ENCODE measurements at regions not wholly inside any gene's neighbourhood (a gene's known extent, or its start where the extent isn't known, plus 50 kb on each side); places are given as distances from the start of the nearest gene placed in this dataset.

DNA sequence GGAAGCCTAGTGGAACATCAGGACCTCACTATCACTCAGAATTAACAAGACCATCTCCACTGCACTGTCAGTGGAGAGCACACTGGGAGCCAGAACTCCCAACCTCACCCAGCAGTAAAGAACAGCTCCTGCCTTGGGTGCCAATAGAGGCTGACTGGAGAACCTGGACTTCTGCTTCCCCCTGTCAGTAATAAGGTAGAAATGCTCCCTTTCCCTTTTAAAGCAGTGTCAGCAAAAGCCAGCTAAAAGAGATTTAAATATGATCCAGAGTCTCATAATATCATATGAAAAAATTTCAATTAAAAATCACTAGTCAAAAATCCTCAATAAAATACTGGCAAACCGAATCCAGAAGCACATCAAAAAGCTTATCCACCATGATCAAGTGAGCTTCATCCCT, 82.8 kb downstream of the SPATA19 start (continued):
- TF ChIP-seq, protein P1, sequence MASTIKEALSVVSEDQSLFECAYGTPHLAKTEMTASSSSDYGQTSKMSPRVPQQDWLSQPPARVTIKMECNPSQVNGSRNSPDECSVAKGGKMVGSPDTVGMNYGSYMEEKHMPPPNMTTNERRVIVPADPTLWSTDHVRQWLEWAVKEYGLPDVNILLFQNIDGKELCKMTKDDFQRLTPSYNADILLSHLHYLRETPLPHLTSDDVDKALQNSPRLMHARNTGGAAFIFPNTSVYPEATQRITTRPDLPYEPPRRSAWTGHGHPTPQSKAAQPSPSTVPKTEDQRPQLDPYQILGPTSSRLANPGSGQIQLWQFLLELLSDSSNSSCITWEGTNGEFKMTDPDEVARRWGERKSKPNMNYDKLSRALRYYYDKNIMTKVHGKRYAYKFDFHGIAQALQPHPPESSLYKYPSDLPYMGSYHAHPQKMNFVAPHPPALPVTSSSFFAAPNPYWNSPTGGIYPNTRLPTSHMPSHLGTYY (CRISPR knock-in tag; IDR thresholded peaks at IDR 0.05): no peak
- TF ChIP-seq ZNF232 (CRISPR knock-in tag; IDR thresholded peaks at IDR 0.05): no peak

DNA sequence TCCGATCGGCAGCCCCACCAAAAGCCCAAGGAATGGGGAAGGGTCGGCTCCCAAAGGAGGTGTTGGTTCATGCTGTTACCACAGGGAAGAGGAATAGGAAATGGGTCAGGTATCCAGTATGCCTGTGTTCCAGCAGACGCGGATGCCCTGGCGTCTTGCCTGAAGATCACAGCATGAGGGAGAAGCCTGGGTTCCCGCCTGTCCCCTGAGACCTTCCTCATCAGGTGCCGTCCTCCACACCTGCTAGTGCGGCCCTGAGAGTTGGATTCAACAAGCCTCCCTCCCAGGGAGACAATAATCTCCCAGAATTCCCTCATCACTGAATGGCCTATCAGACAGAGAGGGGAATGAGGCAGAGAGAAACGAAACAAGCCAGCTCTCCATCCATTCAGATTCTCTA, 92.2 kb downstream of the SPATA19 start:
- ChIA-PET POLR2A (no interaction called here), CTCF (interaction anchor here (1.6 kb wide), 1 partner anchor 68 kb away, joined by 4 read pairs; no protein-coding TSS in a partner anchor)
- TF ChIP-seq, protein P2, sequence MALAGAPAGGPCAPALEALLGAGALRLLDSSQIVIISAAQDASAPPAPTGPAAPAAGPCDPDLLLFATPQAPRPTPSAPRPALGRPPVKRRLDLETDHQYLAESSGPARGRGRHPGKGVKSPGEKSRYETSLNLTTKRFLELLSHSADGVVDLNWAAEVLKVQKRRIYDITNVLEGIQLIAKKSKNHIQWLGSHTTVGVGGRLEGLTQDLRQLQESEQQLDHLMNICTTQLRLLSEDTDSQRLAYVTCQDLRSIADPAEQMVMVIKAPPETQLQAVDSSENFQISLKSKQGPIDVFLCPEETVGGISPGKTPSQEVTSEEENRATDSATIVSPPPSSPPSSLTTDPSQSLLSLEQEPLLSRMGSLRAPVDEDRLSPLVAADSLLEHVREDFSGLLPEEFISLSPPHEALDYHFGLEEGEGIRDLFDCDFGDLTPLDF (CRISPR knock-in tag; IDR thresholded peaks at IDR 0.05): no peak
- TF ChIP-seq, protein P3, sequence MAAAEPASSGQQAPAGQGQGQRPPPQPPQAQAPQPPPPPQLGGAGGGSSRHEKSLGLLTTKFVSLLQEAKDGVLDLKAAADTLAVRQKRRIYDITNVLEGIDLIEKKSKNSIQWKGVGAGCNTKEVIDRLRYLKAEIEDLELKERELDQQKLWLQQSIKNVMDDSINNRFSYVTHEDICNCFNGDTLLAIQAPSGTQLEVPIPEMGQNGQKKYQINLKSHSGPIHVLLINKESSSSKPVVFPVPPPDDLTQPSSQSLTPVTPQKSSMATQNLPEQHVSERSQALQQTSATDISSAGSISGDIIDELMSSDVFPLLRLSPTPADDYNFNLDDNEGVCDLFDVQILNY (CRISPR knock-in tag; IDR thresholded peaks at IDR 0.05): no peak
- TF ChIP-seq GRHL2 (CRISPR knock-in tag; IDR thresholded peaks at IDR 0.05; ENCODE audit: insufficient replicate concordance, severe bottlenecking): no peak
- TF ChIP-seq, protein P4, sequence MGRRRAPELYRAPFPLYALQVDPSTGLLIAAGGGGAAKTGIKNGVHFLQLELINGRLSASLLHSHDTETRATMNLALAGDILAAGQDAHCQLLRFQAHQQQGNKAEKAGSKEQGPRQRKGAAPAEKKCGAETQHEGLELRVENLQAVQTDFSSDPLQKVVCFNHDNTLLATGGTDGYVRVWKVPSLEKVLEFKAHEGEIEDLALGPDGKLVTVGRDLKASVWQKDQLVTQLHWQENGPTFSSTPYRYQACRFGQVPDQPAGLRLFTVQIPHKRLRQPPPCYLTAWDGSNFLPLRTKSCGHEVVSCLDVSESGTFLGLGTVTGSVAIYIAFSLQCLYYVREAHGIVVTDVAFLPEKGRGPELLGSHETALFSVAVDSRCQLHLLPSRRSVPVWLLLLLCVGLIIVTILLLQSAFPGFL (CRISPR knock-in tag; IDR thresholded peaks at IDR 0.05; ENCODE audit: borderline replicate concordance): no peak
- TF ChIP-seq JAZF1 (CRISPR knock-in tag; IDR thresholded peaks at IDR 0.05): no peak
- TF ChIP-seq ATF1 (CRISPR knock-in tag; IDR thresholded peaks at IDR 0.05): no peak
- Mint-ChIP-seq H3K27ac (no peak overlapping the region), H3K4me1 (peaks cover 24% of the 10 kb centered on the region), H3K4me3 (no peak overlapping the region), H3K27me3 (ENCODE audit: low read depth) (no peaks in the 10 kb centered on the region), H3K36me3 (no peaks in the 10 kb centered on the region), H3K9me3 (peaks cover 10% of the 10 kb centered on the region)
- ATAC-seq: no peak; the same call in none of the 2 replicates
- DNase-seq (ENCODE audit: low spot score): no peak

DNA sequence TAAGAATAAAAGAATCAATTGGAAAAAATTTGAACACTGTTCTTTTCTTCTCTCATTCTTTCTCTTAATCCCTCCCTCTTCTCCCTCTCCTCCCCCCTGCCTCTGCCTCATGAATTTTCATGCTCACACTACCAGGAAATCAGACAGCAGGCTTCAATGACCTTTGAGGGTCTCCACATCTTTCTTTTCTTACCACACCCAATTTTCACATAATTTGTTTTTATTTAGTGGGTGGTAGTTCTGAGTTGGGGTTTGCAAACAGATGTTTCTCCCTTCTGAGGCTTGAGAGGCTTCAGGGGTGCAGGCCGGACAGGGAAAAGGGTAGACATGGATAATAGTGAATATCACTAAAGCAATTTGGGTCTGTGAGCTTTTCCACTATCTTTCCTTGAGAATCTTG, 95.5 kb downstream of the SPATA19 start:
- no peak for ATAC-seq
- Mint-ChIP-seq H3K27ac (peak overlapping the region; percentile 59; the same call in 1 of the 2 replicates), H3K27me3 (ENCODE audit: low read depth) (peaks cover 1% of the 10 kb centered on the region)

More for the DNA sequence above, 95.5 kb downstream of the SPATA19 start:
- H3K9me3 Mint-ChIP-seq: peaks cover 13% of the 10 kb centered on the region
- peaks cover 36% of the 10 kb centered on the region for H3K4me1 Mint-ChIP-seq
- H3K4me3 Mint-ChIP-seq: no peak overlapping the region
- DNase-seq (ENCODE audit: low spot score): no peak
- ChIA-PET CTCF (interaction anchor here (0.7 to 2.1 kb wide), 2 partner anchors 72 to 174 kb away, joined by 3 to 8 read pairs; no protein-coding TSS in a partner anchor), POLR2A (no interaction called here)
- no peaks in the 10 kb centered on the region for H3K36me3 Mint-ChIP-seq
- TF ChIP-seq, protein P5, sequence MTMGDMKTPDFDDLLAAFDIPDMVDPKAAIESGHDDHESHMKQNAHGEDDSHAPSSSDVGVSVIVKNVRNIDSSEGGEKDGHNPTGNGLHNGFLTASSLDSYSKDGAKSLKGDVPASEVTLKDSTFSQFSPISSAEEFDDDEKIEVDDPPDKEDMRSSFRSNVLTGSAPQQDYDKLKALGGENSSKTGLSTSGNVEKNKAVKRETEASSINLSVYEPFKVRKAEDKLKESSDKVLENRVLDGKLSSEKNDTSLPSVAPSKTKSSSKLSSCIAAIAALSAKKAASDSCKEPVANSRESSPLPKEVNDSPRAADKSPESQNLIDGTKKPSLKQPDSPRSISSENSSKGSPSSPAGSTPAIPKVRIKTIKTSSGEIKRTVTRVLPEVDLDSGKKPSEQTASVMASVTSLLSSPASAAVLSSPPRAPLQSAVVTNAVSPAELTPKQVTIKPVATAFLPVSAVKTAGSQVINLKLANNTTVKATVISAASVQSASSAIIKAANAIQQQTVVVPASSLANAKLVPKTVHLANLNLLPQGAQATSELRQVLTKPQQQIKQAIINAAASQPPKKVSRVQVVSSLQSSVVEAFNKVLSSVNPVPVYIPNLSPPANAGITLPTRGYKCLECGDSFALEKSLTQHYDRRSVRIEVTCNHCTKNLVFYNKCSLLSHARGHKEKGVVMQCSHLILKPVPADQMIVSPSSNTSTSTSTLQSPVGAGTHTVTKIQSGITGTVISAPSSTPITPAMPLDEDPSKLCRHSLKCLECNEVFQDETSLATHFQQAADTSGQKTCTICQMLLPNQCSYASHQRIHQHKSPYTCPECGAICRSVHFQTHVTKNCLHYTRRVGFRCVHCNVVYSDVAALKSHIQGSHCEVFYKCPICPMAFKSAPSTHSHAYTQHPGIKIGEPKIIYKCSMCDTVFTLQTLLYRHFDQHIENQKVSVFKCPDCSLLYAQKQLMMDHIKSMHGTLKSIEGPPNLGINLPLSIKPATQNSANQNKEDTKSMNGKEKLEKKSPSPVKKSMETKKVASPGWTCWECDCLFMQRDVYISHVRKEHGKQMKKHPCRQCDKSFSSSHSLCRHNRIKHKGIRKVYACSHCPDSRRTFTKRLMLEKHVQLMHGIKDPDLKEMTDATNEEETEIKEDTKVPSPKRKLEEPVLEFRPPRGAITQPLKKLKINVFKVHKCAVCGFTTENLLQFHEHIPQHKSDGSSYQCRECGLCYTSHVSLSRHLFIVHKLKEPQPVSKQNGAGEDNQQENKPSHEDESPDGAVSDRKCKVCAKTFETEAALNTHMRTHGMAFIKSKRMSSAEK (CRISPR knock-in tag; IDR thresholded peaks at IDR 0.05; ENCODE audit: borderline replicate concordance): no peak
- TF ChIP-seq, protein P6, sequence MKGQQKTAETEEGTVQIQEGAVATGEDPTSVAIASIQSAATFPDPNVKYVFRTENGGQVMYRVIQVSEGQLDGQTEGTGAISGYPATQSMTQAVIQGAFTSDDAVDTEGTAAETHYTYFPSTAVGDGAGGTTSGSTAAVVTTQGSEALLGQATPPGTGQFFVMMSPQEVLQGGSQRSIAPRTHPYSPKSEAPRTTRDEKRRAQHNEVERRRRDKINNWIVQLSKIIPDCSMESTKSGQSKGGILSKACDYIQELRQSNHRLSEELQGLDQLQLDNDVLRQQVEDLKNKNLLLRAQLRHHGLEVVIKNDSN (CRISPR knock-in tag; IDR thresholded peaks at IDR 0.05): no peak
- no peak for TF ChIP-seq FOXK1 (CRISPR knock-in tag; IDR thresholded peaks at IDR 0.05)
